ENCODE measurements at regions not wholly inside any gene's neighbourhood (a gene's known extent, or its start where the extent isn't known, plus 50 kb on each side); places are given as distances from the start of the nearest gene placed in this dataset.

GRCh38 chr18:11498821-11499220 lies 110.6 kb upstream of the SLC35G4 start (continued):
- TF ChIP-seq, protein P1, sequence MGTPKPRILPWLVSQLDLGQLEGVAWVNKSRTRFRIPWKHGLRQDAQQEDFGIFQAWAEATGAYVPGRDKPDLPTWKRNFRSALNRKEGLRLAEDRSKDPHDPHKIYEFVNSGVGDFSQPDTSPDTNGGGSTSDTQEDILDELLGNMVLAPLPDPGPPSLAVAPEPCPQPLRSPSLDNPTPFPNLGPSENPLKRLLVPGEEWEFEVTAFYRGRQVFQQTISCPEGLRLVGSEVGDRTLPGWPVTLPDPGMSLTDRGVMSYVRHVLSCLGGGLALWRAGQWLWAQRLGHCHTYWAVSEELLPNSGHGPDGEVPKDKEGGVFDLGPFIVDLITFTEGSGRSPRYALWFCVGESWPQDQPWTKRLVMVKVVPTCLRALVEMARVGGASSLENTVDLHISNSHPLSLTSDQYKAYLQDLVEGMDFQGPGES (IDR thresholded peaks at IDR 0.05; ENCODE audit: low read depth, low read length) = no peak

- POLR2A ChIA-PET = no interaction called here
- peaks cover 5% of the 10 kb centered on the region for H3F3A ChIP-seq (replicated peaks; ENCODE audit: insufficient read depth)
- no peak for DNase-seq
Measured at GRCh38 chr18:11497585-11497984, 111.8 kb upstream of the SLC35G4 start.

GRCh38 chr18:11496526-11497172 lies 112.7 kb upstream of the SLC35G4 start:
- Histone ChIP-seq H2AFZ (ENCODE audit: low read depth) (no peak overlapping the region), H3K9me3 (no peaks in the 10 kb centered on the region), H3K27ac (ENCODE audit: low read depth in 2 of 2, low read length in 1 of 2) (no peak overlapping the region), H3K36me3 (replicated peaks in 1 of 2; ENCODE audit: control insufficient read depth in 1 of 2, insufficient read depth in 2 of 2, low read length in 1 of 2) (no peaks in the 10 kb centered on the region), H3K4me2 (no peak overlapping the region), H3K9me2 (no peaks in the 10 kb centered on the region), H3K27me3 (ENCODE audit: insufficient read depth) (no peaks in the 10 kb centered on the region; the same call in 1 of the 2 replicates), H3K4me1 (ENCODE audit: control insufficient read depth in 1 of 2, insufficient read depth in 2 of 2, low read depth in 1 of 2, low read length in 1 of 2) (peaks cover 0 to 7% of the 10 kb centered on the region in 2 experiments; a peak in 1 of 4 replicates), H3F3A (replicated peaks; ENCODE audit: insufficient read depth) (peaks cover 5% of the 10 kb centered on the region), H3K79me2 (ENCODE audit: insufficient read depth) (no peaks in the 10 kb centered on the region), H4K20me1 (ENCODE audit: insufficient read depth) (no peaks in the 10 kb centered on the region), H3K4me3 (ENCODE audit: low read depth in 2 of 2, low read length in 1 of 2) (no peak overlapping the region), H3K9ac (no peak overlapping the region)
- TF ChIP-seq RAD21 (IDR thresholded peaks at IDR 0.05; ENCODE audit: low read length) (no peak), MEF2A (IDR thresholded peaks at IDR 0.05; ENCODE audit: borderline replicate concordance, low read depth) (no peak), FOXJ3 (CRISPR knock-in tag; IDR thresholded peaks at IDR 0.05) (no peak), RXRA (IDR thresholded peaks at IDR 0.05; ENCODE audit: borderline replicate concordance, low read depth) (no peak), JUND (IDR thresholded peaks at IDR 0.05) (no peak), GABPA (IDR thresholded peaks at IDR 0.05; ENCODE audit: low read depth) (no peak), CHD2 (IDR thresholded peaks at IDR 0.05; ENCODE audit: low read length, partially characterized antibody) (no peak), MXI1 (IDR thresholded peaks at IDR 0.05; ENCODE audit: low read depth, low read length) (no peak), ELF1 (IDR thresholded peaks at IDR 0.05) (no peak), YY1 (IDR thresholded peaks at IDR 0.05; ENCODE audit: low read depth) (no peak)
- TF ChIP-seq, protein P1 (IDR thresholded peaks at IDR 0.05; ENCODE audit: low read depth, low read length) = no peak
- TF ChIP-seq, protein P2, sequence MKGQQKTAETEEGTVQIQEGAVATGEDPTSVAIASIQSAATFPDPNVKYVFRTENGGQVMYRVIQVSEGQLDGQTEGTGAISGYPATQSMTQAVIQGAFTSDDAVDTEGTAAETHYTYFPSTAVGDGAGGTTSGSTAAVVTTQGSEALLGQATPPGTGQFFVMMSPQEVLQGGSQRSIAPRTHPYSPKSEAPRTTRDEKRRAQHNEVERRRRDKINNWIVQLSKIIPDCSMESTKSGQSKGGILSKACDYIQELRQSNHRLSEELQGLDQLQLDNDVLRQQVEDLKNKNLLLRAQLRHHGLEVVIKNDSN (IDR thresholded peaks at IDR 0.05; ENCODE audit: borderline replicate concordance, low read depth) = no peak
- no peak for DNase-seq
- ChIA-PET CTCF (no interaction called here), POLR2A (no interaction called here)
- 9% methylated on average over 6 of the region's 6 CpGs for WGBS (ENCODE audit: low lambda C conversion rate)

More at GRCh38 chr18:11497585-11497984, 111.8 kb upstream of the SLC35G4 start:
- Histone ChIP-seq H4K20me1 (ENCODE audit: insufficient read depth) (no peaks in the 10 kb centered on the region), H3K9me3 (no peaks in the 10 kb centered on the region), H3K4me1 (ENCODE audit: control insufficient read depth in 1 of 2, insufficient read depth in 2 of 2, low read depth in 1 of 2, low read length in 1 of 2) (peaks cover 0 to 7% of the 10 kb centered on the region in 2 experiments; a peak in 1 of 4 replicates), H3K9ac (no peak overlapping the region), H3K79me2 (ENCODE audit: insufficient read depth) (no peaks in the 10 kb centered on the region), H2AFZ (ENCODE audit: low read depth) (no peak overlapping the region), H3K27ac (ENCODE audit: low read depth in 2 of 2, low read length in 1 of 2) (no peak overlapping the region), H3K9me2 (no peaks in the 10 kb centered on the region), H3K27me3 (ENCODE audit: insufficient read depth) (no peaks in the 10 kb centered on the region; the same call in 1 of the 2 replicates), H3K36me3 (replicated peaks in 1 of 2; ENCODE audit: control insufficient read depth in 1 of 2, insufficient read depth in 2 of 2, low read length in 1 of 2) (no peaks in the 10 kb centered on the region), H3K4me2 (no peak overlapping the region), H3K4me3 (ENCODE audit: low read depth in 2 of 2, low read length in 1 of 2) (no peak overlapping the region)
- 20% methylated on average over 2 of the region's 2 CpGs for WGBS (ENCODE audit: low lambda C conversion rate)
- TF ChIP-seq REST (IDR thresholded peaks at IDR 0.05; ENCODE audit: low read depth, low read length) (no peak), RFX5 (IDR thresholded peaks at IDR 0.05; ENCODE audit: low read length) (no peak), RAD21 (IDR thresholded peaks at IDR 0.05; ENCODE audit: low read length) (no peak), TEAD4 (IDR thresholded peaks at IDR 0.05; ENCODE audit: borderline replicate concordance, insufficient read depth) (no peak), POLR2AphosphoS5 (IDR thresholded peaks at IDR 0.05; ENCODE audit: low read depth, low read length) (no peak)
- CTCF ChIA-PET = no interaction called here
